Smooth muscle cell (in vitro differentiated cells): ENCODE measurements at regions not wholly inside any gene's neighbourhood (a gene's known extent, or its start where the extent isn't known, plus 50 kb on each side); places are given as distances from the start of the nearest gene placed in this dataset.
A peak's percentile ranks its signal among the peaks of the same experiment; 100 is the strongest.

Experiments used
- DNase-seq: peaks from one replicate; lab custom pipeline; 2025; ENCODE audit not compliant: unreplicated experiment; lab: John Stamatoyannopoulos, UW
- H2AFZ ChIP-seq: fragments of 200-600 bp; sonication (generic); 2 replicates; pipeline ENCODE4 v1.6.0; 2016; ENCODE audit warnings: antibody characterized with exemption, low read depth, mild to moderate bottlenecking
- H3F3A ChIP-seq: fragments of 200-600 bp; sonication (generic); 2 replicates; pipeline ENCODE4 v1.6.0; 2017; ENCODE audit warnings: antibody characterized with exemption, low read depth
- H3K27ac ChIP-seq: fragments of 200-600 bp; sonication (generic); 2 replicates; pipeline ENCODE4 v1.5.1; 2016; ENCODE audit warnings: low read depth, mild to moderate bottlenecking
- H3K27me3 ChIP-seq: fragments of 200-600 bp; sonication (generic); 2 replicates; pipeline ENCODE4 v1.6.1; 2016; ENCODE audit warnings: low read depth, mild to moderate bottlenecking
- H3K36me3 ChIP-seq: fragments of 200-600 bp; sonication (generic); 2 replicates; pipeline ENCODE4 v1.5.1; 2016; ENCODE audit warnings: low read depth
- H3K4me1 ChIP-seq: fragments of 200-600 bp; sonication (generic); 2 replicates; pipeline ENCODE4 v1.5.1; 2016; ENCODE audit warnings: low read depth
- H3K4me2 ChIP-seq: fragments of 200-600 bp; sonication (generic); 2 replicates; pipeline ENCODE4 v1.6.0; 2016; ENCODE audit warnings: mild to moderate bottlenecking
- H3K4me3 ChIP-seq: fragments of 200-600 bp; sonication (generic); 2 replicates; pipeline ENCODE4 v1.5.1; 2016; ENCODE audit warnings: mild to moderate bottlenecking
- H3K79me2 ChIP-seq: fragments of 200-600 bp; sonication (generic); 2 replicates; pipeline ENCODE4 v1.6.0; 2016; ENCODE audit warnings: low read depth, mild to moderate bottlenecking
- H3K9ac ChIP-seq: fragments of 200-600 bp; sonication (generic); 2 replicates; pipeline ENCODE4 v1.6.0; 2016; ENCODE audit warnings: low read depth
- H3K9me3 ChIP-seq: fragments of 200-600 bp; sonication (generic); replicated peaks from 2 replicates; pipeline ENCODE4 v1.5.1; 2016; ENCODE audit warnings: low read depth
- H4K20me1 ChIP-seq: fragments of 200-600 bp; sonication (generic); 2 replicates; pipeline ENCODE4 v1.6.0; 2016; ENCODE audit warnings: low read depth
- WGBS: methylation state at CpG from one replicate; pipeline ENCODE4 v1.1.7; 2016; ENCODE audit warnings: low lambda C conversion rate; 5-methylcytosine and 5-hydroxymethylcytosine counted together
- TF ChIP-seq, protein P1 (sequence below): fragments of 200-600 bp; sonication (generic); IDR thresholded peaks from 2 replicates; pipeline ENCODE4 v1.5.1; 2017; ENCODE audit warnings: borderline replicate concordance, mild to moderate bottlenecking, antibody characterized with exemption; ENCODE audit not compliant: insufficient read depth, poor library complexity, severe bottlenecking

DNA sequence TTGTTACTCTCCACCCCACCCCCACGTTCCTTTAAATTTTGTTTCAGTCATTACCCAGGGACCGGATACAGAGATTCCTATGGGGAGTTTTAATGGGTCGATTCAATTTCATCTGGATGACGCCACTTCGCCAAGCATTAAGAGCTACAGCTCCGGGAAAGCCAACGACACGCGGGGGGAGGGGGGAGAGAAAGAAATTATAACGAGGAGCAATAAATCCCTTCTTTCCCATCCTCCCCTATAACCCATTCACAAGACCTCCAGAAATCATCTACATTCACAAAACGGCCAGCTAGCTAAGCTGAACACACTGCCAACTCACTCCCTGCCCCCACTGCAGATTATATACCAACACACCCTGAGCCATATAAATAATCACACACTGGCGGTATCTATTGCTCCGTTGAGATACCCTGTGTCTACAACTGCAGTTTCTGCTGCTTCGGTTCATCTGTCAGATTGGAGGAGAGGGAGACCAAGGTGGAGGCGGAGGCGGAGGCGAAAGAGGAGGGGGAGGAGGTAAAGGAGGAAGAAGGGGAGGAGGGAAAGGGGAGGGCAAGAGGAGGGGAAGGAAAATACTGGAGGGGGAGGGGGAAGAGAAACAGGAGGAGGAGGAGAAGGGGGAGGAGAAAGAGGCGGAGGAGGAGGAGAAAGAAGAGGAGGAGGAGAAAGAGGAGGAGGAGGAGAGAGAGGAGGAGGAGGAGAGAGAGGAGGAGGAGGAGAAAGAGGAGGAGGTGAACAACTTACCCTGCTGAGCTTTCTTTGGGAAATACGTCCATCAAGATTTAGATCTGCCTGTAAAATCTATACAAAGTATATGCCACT is 113.9 kb upstream of the VAMP7 start:
- Histone ChIP-seq H3K4me3 (peak overlapping the region; percentile 67), H3K36me3 (no peaks in the 10 kb centered on the region), H3K9ac (peak overlapping the region; percentile 33), H3K4me2 (peak overlapping the region; percentile 87), H3F3A (no peaks in the 10 kb centered on the region), H3K4me1 (no peaks in the 10 kb centered on the region), H3K27me3 (no peaks in the 10 kb centered on the region), H2AFZ (peak overlapping the region; percentile 87), H3K79me2 (no peaks in the 10 kb centered on the region), H3K9me3 (no peaks in the 10 kb centered on the region), H4K20me1 (no peaks in the 10 kb centered on the region), H3K27ac (peak overlapping the region; percentile 43)
- WGBS, result 33% methylated on average over 17 of the region's 19 CpGs
- no peak for DNase-seq
- TF ChIP-seq, protein P1, sequence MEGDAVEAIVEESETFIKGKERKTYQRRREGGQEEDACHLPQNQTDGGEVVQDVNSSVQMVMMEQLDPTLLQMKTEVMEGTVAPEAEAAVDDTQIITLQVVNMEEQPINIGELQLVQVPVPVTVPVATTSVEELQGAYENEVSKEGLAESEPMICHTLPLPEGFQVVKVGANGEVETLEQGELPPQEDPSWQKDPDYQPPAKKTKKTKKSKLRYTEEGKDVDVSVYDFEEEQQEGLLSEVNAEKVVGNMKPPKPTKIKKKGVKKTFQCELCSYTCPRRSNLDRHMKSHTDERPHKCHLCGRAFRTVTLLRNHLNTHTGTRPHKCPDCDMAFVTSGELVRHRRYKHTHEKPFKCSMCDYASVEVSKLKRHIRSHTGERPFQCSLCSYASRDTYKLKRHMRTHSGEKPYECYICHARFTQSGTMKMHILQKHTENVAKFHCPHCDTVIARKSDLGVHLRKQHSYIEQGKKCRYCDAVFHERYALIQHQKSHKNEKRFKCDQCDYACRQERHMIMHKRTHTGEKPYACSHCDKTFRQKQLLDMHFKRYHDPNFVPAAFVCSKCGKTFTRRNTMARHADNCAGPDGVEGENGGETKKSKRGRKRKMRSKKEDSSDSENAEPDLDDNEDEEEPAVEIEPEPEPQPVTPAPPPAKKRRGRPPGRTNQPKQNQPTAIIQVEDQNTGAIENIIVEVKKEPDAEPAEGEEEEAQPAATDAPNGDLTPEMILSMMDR, result no peak

DNA sequence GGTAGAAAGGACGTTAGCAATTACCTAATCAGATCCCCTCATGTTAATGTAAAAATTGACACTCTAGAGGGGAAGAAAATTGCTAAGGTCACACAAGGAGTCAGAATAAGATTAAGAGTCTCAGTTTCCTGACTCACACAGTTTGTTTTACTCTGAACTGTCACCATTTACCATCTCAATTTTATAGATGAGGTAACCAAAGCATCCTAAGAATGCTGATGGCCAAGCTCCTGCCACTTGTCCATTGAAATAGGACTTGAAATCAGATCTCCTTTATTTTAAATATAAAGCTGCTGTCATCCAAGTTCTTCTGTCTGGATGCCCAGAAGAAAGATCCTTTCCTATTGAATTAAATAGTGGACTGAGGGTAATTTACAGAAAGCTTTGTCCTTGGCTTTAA is 114.8 kb upstream of the VAMP7 start:
- Histone ChIP-seq H3K9ac (no peak overlapping the region), H3K4me1 (no peaks in the 10 kb centered on the region), H3K27ac (peak overlapping the region; percentile 43), H3K4me2 (peak overlapping the region; percentile 87), H3F3A (no peaks in the 10 kb centered on the region), H3K36me3 (no peaks in the 10 kb centered on the region), H3K4me3 (peak overlapping the region; percentile 67), H3K27me3 (no peaks in the 10 kb centered on the region), H4K20me1 (no peaks in the 10 kb centered on the region), H3K79me2 (no peaks in the 10 kb centered on the region), H3K9me3 (no peaks in the 10 kb centered on the region), H2AFZ (peak overlapping the region; percentile 87)
- 35% methylated on average over 1 of the region's 1 CpG for WGBS
- no peak for DNase-seq
- TF ChIP-seq, protein P1, result no peak

DNA sequence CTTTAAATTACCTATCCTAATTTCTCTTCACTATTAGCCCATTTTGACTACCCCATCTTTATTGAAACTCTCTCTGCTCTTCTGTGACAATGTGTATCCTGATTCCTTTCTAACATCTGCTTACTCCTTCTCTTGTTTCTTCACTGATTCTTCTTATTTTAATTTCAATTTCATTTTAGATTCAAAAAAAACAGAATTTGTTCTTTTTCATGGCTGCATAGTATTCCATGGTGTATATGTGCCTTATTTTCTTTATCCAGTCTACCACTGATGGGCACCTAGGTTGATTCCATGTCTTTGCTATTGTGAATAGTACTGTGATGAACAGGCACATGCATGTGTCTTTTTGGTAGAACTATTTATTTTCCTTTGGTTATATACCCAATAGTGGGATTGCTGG is 120.0 kb upstream of the VAMP7 start:
- Histone ChIP-seq H3F3A (no peaks in the 10 kb centered on the region), H3K27ac (no peak overlapping the region), H3K9ac (no peak overlapping the region), H3K36me3 (no peaks in the 10 kb centered on the region), H2AFZ (no peak overlapping the region), H4K20me1 (no peaks in the 10 kb centered on the region), H3K27me3 (no peaks in the 10 kb centered on the region), H3K9me3 (no peaks in the 10 kb centered on the region), H3K4me3 (no peak overlapping the region), H3K4me2 (no peak overlapping the region), H3K79me2 (no peaks in the 10 kb centered on the region), H3K4me1 (no peaks in the 10 kb centered on the region)
- no peak for DNase-seq
- TF ChIP-seq, protein P1, result no peak
